ENCODE measurements at regions not wholly inside any gene's neighbourhood (a gene's known extent, or its start where the extent isn't known, plus 50 kb on each side); places are given as distances from the start of the nearest gene placed in this dataset.
A peak's percentile ranks its signal among the peaks of the same experiment; 100 is the strongest.

DNA sequence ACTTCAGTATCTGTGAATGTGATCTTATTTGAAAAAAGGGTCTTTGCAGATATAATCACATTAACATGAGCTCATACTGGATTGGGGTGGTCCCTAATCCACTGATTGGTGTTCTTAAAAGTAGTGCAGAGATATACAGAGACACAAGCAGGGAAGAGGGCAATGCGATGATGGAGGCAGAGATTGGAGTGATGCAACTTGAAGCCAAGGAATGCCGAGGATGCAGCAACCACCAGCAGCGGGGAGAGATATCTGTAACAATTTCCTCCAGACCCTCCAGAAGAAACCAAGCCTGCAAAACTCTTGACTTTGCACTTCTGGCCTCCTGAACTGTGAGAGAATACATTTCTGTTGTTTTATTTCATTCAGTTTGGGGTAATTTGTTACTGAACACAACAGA, 171.0 kb upstream of the MBNL1 start:
- no peak for DNase-seq (ENCODE audit: low spot score)

DNA sequence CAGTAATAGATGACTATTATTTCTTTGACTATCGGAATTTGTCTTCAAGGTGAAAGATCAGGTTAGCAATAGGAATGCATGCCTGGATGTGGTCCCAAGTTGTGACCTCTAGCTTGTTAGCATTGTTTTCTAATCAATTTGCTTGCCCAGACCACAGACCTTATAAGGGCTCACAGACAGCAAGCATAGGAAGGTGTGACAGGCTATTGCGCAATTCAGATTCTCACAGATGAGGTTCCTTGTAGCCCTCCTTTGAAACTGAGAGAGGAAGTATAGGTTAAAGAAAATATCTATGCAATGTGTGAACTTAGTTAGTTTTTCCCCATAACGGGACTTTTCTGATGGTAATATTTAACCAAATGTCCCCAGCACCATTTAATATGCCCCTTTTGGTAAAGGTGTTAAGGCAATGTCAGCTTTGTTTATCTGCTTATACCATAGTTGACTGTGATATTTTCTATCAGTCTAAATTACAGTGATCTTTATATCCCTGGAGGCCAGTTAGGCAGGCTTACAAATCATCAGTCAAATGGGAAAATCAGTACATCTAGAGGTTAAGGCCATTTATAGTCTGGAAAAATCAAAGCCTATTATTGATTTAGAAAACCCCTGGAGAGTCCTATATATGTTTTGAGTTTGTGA, 168.1 kb upstream of the MBNL1 start:
- no peak for DNase-seq (ENCODE audit: low spot score)

DNA sequence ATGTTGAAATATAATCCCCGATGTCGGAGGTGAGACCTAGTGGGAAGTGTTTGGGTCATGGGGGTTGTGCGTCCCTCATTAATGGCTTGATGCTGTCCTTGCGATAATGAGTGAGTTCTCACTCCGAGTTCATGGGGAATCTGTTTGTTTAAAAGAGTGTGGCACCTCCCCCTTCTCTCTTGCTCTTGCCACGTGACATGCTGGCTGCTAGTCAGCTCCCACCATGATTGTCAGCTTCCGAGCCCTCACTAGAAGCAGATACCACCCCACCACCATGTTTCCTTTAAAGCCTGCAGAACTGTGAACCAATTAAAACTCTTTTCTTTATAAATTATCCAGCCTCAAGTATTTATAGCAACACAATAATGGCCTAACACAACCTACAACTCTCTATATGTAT, 166.3 kb upstream of the MBNL1 start:
- DNase-seq (ENCODE audit: low spot score): no peak

DNA sequence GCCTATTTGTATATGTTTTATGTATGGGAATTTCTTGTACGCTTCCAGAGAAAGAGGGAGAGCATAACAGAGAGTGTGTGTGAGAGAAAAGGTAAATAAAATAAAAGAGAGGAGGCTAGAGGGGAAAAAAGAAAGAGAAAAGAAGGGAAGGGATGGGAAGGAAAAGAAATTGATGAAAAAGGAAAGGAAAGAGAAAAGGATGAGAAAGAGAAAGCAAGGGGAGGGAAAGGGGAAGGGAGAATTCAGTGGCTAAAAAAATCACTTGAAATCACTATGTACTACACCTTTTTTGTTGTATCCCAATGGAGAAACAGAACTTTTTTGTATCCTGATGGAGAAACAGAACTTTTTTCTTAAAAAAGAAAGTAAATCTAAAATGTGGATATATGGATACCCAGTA, 165.5 kb upstream of the MBNL1 start:
- DNase-seq (ENCODE audit: low spot score): no peak

DNA sequence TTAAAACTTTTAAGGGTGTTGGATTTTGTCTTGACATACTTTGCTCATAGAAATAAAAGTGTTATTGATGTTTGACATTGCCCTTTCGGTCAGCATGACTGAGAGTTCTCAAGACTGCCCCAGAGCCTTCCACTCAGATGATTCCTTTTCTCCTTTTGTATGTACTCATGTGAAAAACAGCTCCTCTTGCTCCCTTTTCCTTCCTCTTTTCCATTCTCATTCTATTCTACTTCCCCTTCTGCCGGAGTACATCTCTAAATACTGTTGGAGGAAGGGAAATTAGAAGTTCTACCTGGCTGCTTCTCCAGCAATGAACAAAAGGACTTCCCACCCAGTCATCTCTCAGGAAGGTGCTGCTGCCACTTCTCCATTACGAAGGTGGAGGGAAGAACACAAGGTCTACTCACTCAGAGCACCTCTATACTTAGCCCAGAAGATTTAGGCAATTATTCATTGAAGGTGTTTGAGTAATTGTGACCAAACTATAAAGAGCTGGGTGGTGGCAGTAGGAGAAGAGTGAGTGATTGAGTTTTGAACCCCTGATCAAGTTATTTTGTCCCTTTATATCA, 163.8 kb upstream of the MBNL1 start:
- DNase-seq (ENCODE audit: low spot score): no peak

DNA sequence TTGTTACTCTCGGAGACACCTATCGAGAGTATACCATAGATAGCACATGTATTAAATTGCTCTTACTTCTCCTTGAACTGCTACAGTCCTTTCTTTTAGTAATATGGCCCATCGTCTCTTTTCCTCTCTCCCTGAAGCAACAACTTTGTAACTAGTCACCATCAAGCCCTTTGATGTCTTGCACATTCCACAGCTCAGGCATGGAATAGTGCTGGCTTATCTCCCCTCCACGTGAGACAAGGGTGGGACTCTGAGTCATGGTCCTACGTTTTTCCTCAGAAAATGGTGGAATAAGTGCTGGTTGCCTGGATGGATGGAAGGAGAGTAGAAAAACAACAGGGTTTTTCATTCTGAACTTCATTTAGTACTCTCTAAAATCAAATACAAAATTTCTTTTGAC, 163.3 kb upstream of the MBNL1 start:
- DNase-seq (ENCODE audit: low spot score): peak; percentile 54

DNA sequence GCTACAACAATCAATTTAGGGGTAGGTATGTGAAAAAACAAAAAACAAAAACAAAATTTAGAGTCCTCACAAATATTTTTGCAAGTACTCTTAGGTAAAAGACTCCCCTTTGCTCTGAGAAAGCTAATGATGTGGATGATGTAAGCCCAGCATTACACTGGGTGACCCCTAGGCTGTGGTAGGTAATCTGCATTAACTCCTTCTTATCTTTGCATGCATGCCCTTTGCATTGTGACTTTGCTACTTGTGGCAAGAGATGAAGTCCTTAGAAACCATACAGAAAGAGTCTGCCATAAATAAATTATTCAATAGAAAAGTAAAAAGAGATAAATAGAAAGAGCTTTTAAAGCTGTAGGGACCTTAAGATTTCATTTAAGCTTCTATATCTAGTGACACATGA, 159.7 kb upstream of the MBNL1 start:
- DNase-seq (ENCODE audit: low spot score): no peak

DNA sequence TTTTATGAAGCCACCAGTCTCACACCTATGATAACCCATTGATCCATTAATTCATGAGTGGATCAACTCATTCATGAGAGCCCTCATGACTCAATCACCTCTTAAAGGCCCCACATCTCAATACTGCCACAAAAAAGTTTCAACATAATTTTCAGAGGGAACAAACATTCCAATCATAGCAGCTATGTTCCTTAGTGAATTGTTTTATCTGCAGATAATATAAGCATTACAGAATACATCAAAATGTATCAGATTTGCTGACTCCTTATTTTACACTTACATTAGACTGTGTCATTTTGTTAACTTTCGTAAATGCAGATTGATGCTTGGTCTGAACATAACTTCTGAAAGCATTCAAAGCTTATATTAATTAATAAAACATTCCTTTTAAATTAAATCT, 155.3 kb upstream of the MBNL1 start:
- DNase-seq (ENCODE audit: low spot score): no peak

DNA sequence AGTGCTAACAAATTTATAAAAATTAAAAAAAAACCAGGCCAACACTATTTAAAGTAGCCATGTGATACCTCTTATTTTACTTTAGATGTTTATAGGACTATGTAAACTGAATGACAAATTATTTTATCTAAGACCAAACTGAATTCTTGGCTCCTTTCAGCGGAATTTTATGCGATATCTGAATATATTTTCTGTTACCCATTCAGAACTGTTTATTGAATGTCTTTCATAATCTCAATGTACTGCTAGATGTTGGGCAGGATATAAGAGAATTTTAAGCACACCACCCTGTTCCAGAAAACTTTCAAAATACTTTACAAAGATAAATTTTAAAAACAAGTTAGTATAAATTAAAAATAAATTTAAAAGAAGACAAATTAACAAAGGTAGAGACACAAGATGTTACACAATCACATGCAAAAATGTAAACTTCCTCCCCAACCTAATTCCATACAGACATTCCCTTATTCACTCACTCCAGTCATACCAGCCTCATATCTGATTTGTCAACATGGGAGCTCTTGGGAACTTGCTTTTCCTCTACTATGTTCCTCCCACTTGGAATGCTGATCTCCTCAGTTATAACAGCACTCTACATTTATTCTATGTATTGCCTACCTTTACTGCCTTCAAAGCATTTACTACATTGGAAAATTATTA, 154.6 kb upstream of the MBNL1 start:
- no peak for DNase-seq (ENCODE audit: low spot score)

DNA sequence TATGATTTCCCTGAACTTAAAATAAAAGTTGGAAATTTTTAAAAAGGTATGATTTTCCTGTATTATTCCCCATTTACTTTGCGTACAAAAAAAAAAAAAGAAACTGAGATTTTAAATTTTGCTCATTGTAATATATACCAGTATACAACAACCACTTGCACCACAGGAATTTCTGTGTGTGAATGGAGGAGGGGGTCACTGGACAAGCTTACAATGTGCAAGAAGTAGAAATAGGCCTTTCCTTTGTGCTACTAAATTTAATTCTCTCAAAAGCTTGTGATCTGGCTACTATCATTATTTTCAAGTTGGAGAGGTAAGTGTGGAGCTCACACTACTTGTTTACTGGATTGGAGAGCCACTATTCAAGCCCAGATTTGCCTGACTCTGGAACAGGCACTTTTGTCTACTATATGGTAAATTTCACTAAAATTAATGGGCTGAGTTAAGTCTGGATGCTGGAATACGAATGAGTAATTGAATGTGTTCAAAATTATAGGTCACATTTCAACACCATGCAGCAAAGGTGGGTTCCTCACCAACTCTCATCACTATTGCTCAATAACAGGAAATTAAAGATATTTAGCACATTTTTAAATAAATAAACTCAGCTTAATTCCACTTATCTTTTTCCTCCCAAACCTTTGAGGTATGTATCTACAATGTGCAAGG, 148.0 kb upstream of the MBNL1 start:
- peak; percentile 36 for DNase-seq (ENCODE audit: low spot score)

DNA sequence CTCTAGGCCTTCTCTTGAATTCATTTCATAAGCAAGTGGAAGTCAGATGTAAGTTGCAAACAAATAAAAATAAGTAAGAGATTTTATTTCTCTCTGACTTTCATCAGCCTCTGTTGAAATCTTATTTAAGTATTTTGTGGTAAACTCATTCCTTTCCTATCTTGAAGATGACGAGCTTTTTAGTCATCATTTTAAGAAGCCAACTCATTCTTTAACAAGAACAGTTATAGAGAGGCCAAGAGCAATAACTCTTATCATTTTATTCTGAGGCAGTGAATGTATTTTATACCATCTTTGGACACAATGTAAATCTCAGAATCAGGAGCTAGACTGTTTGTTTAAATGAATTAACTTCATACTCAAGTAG, 147.5 kb upstream of the MBNL1 start:
- DNase-seq (ENCODE audit: low spot score): peak; percentile 90

DNA sequence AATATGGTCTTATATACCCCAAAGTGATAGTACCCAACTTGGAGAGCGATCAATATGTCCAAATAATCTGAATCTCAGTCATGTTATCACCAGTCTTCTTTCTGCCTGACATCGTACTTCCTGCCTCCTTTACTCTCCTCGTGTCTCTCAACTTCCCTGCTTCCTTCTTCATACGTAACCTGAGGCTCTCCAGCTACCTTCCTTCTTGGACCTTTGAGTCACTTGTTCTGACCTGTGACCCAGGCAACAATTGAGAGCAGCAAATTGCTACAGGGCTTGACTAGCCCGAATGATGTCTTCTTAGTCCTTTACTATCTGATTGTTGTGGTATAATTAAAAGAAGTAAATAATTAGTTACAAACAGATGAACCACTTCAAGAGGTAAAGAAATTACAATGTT, 145.9 kb upstream of the MBNL1 start:
- DNase-seq (ENCODE audit: low spot score): no peak

DNA sequence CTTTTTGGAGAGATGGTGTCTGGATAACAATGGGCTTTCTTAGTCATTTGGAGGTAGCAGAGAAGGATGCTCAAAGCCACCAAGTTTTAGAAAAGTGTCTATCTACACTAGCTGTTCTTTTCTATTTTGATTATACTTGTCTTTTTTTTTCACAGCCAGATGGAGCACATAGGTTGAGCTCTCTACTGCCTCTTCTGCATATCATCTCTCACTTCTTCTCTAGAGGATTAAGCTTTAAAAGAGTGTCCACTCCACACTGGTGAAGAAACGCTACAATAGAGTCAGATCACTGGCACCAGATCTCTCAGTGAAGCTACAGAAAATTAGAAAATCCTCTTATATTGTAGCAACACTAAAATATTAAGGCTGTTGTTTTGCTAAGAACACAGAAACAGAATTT, 145.3 kb upstream of the MBNL1 start:
- no peak for DNase-seq (ENCODE audit: low spot score)

DNA sequence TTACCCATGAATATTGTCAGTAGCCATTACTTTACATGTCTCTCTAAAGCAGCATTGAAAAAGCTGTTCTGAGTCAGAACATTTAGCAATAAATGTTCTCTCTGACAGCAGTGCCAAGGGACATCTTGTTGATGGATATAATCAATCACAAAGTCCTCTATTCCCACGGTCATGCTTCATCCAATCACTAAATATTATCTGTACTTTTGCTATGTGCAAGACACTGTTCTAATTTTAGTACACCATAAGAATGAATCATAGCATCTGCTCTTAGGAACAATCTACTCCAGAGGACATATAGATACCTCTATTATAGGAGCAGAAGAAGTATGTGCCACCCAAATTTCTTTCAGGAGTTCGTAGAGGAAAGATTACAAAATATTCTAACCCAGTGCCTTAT, 142.5 kb upstream of the MBNL1 start:
- DNase-seq (ENCODE audit: low spot score): peak; percentile 29

DNA sequence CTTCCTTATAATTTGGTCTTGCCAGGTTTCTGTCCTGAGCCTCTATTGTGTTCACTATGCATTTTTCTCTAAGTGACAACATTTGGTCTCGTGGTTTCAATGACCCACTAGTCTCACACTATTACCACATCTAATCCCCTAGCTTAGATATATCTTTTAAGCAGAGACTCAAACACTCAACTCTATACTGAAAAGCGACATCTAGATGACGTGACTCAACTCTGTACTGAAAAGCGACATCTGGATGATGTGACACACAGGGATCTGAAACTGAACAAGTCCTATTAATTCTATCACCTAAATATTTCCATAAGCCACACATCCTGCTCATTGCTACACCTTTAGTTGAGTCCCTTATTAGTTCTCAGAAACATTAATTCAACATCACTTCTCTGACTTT, 141.7 kb upstream of the MBNL1 start:
- no peak for DNase-seq (ENCODE audit: low spot score)

DNA sequence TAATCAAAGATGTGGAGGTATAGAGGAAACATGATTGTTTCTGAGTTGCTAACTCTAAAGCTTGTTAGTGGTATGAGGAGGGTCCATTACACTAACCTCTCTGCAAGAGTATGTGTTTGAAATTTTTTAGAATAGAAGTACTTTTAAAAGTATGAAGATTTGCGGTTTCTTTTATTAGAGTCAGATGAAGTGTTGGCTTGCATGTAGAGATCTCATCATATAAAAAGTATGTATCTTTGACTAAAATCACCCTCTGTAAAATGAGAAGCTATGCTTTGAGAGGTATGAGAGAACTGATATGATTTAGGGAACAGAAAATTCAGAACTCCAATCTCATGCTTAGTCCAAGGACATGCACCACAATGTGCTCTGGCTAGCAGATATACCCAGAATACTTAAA, 140.4 kb upstream of the MBNL1 start:
- no peak for DNase-seq (ENCODE audit: low spot score)

DNA sequence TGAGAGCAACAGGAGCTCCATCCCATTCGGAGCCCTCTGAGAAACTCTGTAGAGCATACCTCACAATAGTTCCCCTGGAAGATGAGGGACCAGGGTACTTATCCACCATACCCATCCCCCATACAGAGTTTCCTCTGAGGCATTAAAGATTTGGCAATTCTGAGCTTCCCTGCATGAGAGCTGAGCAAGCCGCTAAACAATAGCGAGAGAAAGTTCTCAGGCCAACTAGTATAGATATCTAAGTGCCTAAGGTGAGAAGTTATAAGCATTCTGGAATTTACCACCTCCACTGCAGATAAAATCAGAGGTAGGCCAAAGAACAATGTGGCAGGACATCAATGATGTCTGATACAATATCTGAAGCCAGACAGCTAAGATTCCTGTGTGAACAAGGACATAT, 129.1 kb upstream of the MBNL1 start:
- DNase-seq (ENCODE audit: low spot score): no peak

DNA sequence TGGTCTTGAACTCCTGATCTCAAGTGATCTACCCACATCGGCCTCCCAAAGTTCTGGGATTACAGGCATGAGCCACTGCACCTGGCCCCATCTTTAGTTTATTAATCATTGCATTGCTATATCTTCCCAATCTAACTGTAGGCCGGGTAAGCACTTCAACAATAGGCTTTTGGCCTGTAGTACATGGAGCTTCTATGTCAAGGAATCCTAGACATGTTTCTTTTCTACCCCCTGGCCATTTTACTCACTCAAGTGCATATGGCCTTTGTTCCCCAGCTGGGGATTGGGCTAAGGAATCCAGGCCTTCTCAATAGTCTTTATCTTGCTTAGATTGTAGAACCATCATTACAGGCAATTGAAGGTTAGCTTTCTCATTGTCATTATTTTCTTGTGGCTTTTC, 122.3 kb upstream of the MBNL1 start:
- no peak for DNase-seq (ENCODE audit: low spot score)

DNA sequence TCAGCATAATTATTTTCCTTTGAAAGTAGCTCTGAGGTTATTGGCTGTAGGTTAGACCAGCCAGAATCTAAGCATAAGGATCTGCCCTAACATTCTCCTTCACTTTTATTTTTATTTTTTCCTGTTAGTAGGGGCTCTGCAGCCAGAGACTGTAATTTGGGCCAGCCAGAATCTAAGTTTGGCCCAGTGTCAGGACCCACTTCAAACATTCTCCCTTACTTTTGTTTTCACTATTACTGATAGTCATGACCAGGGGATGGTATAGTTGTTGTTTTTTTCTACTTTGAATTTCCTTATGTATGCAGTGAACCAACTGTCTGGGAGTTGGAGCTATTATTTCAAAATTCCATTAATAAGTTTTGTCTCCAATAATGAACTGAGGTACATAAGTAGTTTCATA, 121.0 kb upstream of the MBNL1 start:
- no peak for DNase-seq (ENCODE audit: low spot score)

DNA sequence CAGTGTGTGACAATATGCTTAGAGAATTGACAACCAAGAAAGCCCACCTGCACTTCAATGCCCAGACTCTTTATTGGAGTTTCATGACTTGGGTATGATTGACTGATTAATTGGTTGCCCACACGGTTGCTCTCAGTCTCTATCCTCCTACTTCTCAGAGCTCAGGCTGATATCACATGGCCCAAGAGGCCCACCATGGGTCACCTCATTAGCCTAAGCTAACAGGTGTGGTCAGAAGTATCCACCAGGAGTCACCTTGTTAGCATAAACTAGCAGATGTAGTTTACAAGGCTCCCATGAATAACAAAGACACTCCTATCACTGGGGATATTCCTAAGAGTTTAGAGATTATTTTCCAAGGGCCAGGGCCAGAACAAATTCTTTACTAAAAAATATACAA, 120.2 kb upstream of the MBNL1 start:
- DNase-seq (ENCODE audit: low spot score): no peak

DNA sequence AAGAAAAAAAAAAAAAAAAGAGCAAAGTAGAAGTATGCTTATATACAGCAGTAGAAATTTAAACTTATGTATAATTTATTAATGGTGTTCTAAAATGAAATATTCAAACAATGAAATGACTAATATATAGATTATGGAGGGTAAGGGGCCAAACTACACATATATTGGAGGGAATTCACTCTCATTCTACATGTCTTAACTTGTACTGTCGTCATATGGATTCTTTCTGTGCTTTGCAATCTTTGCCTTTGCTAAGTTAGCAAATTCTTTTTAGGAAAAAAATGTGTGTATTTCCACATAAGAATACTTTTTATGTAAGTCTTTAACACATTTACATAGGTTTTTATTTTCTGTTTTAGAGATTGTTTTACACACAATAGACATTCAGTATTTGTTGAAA, 118.9 kb upstream of the MBNL1 start:
- DNase-seq (ENCODE audit: low spot score): no peak

DNA sequence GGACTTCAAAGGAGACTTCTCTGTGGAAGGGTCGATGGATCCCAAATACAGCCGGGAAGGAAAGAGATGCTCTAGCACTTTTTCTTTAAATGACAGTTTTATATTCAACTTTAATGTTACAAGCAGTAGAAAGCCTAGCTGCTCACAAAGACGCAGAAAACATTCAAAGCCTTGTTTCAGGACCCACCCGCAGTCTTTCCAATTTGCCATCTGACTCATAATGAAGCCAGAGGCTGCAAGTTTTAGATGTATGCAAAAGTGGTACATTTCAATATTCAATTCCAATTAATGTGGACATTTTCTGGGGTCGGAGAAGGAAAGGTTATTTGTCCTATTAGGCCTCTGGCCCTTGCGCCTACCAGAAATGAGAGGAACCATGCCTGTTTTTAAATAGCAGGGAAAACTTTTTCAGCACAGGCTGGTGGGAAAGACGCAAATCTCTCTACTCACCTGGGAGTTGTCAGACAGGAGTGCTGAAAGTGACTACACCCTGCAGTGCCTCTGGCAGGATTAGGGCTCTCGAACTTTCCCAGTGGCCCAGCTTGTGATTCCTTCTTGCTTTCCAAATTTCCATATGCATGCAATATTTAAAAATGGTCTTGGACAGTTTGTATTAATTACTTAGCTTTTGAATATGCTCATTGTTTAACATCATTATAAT, 117.4 kb upstream of the MBNL1 start:
- DNase-seq (ENCODE audit: low spot score): no peak
